PC-3 (cell line): ENCODE measurements at regions not wholly inside any gene's neighbourhood (a gene's known extent, or its start where the extent isn't known, plus 50 kb on each side); places are given as distances from the start of the nearest gene placed in this dataset.

Source experiments
- EZH2 ChIP-seq: fragments of 300-600 bp; sonication (generic); IDR thresholded peaks from one replicate; pipeline ENCODE4 v1.6.1; 2017; ENCODE audit warnings: antibody characterized with exemption, mild to moderate bottlenecking, low read length; ENCODE audit not compliant: unreplicated experiment
- EZH2phosphoT487 ChIP-seq: fragments of 300-600 bp; sonication (generic); IDR thresholded peaks from 2 replicates; pipeline ENCODE4 v1.6.1; 2018; ENCODE audit warnings: mild to moderate bottlenecking, antibody characterized with exemption, low read length, borderline replicate concordance
- TF ChIP-seq, protein P1 (sequence below): fragments of 300-600 bp; sonication (generic); conservative IDR thresholded peaks from 2 replicates; pipeline ENCODE4 v1.5.1; 2017; ENCODE audit warnings: antibody characterized with exemption, low read depth, mild to moderate bottlenecking, low read length

DNA sequence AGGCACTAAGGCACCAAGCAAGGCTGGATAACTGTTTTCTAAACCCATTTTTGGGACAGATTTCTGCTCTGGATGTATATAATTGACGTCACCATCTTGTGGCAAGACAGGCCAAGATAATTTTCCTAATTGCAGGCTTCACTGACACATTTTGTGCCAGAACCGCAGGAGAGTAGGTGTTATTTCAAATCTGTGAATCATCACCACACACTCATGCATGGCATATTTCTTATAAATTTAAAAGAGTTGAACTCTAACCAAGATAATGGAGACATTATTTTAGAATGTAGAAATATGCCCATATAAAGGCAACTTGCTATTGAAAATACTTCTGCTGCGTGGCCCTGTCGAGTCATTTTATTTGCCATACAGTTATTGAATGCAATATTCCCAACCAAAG lies 68.3 kb upstream of the ACYP2 start:
- TF ChIP-seq EZH2, result no peak
- TF ChIP-seq, protein P1, sequence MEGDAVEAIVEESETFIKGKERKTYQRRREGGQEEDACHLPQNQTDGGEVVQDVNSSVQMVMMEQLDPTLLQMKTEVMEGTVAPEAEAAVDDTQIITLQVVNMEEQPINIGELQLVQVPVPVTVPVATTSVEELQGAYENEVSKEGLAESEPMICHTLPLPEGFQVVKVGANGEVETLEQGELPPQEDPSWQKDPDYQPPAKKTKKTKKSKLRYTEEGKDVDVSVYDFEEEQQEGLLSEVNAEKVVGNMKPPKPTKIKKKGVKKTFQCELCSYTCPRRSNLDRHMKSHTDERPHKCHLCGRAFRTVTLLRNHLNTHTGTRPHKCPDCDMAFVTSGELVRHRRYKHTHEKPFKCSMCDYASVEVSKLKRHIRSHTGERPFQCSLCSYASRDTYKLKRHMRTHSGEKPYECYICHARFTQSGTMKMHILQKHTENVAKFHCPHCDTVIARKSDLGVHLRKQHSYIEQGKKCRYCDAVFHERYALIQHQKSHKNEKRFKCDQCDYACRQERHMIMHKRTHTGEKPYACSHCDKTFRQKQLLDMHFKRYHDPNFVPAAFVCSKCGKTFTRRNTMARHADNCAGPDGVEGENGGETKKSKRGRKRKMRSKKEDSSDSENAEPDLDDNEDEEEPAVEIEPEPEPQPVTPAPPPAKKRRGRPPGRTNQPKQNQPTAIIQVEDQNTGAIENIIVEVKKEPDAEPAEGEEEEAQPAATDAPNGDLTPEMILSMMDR, result no peak
- no peak for TF ChIP-seq EZH2phosphoT487
